Mucosa of rectum (tissue), 2 donors: ENCODE measurements at regions not wholly inside any gene's neighbourhood (a gene's known extent, or its start where the extent isn't known, plus 50 kb on each side); places are given as distances from the start of the nearest gene placed in this dataset.

Experiments used
- H3K27ac ChIP-seq, 2 donors: one replicate each; pipeline ENCODE4 v1.7.0; 2013; ENCODE audit warnings: inconsistent platforms in 2 of 2, low read depth in 2 of 2, low read length in 2 of 2
- H3K27me3 ChIP-seq, 2 donors: one replicate each; pipeline ENCODE4 v1.7.0; 2013; ENCODE audit warnings: low read length in 2 of 2; ENCODE audit not compliant: control insufficient read depth in 2 of 2, insufficient read depth in 2 of 2
- H3K36me3 ChIP-seq, 2 donors: one replicate each; pipeline ENCODE4 v1.7.0; 2013; ENCODE audit warnings: low read length in 2 of 2; ENCODE audit not compliant: control insufficient read depth in 2 of 2, insufficient read depth in 2 of 2
- H3K4me1 ChIP-seq, 2 donors: one replicate each; pipeline ENCODE4 v1.7.0; 2013; ENCODE audit warnings: low read length in 2 of 2, mild to moderate bottlenecking in 1 of 2; ENCODE audit not compliant: control insufficient read depth in 2 of 2, insufficient read depth in 2 of 2
- H3K4me3 ChIP-seq, 2 donors: one replicate each; pipeline ENCODE4 v1.7.0; 2013; ENCODE audit warnings: low read length in 2 of 2
- H3K9ac ChIP-seq, 2 donors: one replicate each; pipeline ENCODE4 v1.7.0; 2013; ENCODE audit warnings: low read length in 2 of 2, low read depth in 1 of 2, mild to moderate bottlenecking in 1 of 2
- H3K9me3 ChIP-seq, 2 donors: one replicate each; pipeline ENCODE4 v1.7.0; 2013; ENCODE audit warnings: low read length in 2 of 2; ENCODE audit not compliant: control insufficient read depth in 2 of 2
- donor health status: healthy.
- donor health status: Normal muscosa, but diverticular disease.

- Histone ChIP-seq H3K36me3 (no peaks in the 10 kb centered on the region), H3K4me3 (no peak overlapping the region), H3K27ac (no peak overlapping the region), H3K9ac (no peak overlapping the region), H3K27me3 (no peaks in the 10 kb centered on the region), H3K9me3 (no peaks in the 10 kb centered on the region), H3K4me1 (no peaks in the 10 kb centered on the region)
These were observed 471.3 kb downstream of the ZEB2 start for GRCh38 chr2:144048631-144049060.

- H3K9me3 ChIP-seq = no peaks in the 10 kb centered on the region
- no peak overlapping the region for H3K9ac ChIP-seq
- no peaks in the 10 kb centered on the region for H3K36me3 ChIP-seq
- no peaks in the 10 kb centered on the region for H3K4me1 ChIP-seq
- H3K4me3 ChIP-seq = no peak overlapping the region
- H3K27me3 ChIP-seq = no peaks in the 10 kb centered on the region
- no peak overlapping the region for H3K27ac ChIP-seq
These were observed 477.2 kb downstream of the ZEB2 start for GRCh38 chr2:144042751-144043150.

- Histone ChIP-seq H3K9me3 (no peaks in the 10 kb centered on the region), H3K27ac (no peak overlapping the region), H3K4me3 (no peak overlapping the region)
These were observed 478.3 kb downstream of the ZEB2 start for GRCh38 chr2:144041612-144042011.

GRCh38 chr2:144040834-144041233 is 479.1 kb downstream of the ZEB2 start:
- no peak overlapping the region for H3K27ac ChIP-seq
- H3K36me3 ChIP-seq = no peaks in the 10 kb centered on the region
- no peak overlapping the region for H3K9ac ChIP-seq
- no peak overlapping the region for H3K4me3 ChIP-seq
- H3K4me1 ChIP-seq = no peaks in the 10 kb centered on the region
- H3K9me3 ChIP-seq = no peaks in the 10 kb centered on the region
- no peaks in the 10 kb centered on the region for H3K27me3 ChIP-seq

More at GRCh38 chr2:144041612-144042011, 478.3 kb downstream of the ZEB2 start:
- no peaks in the 10 kb centered on the region for H3K4me1 ChIP-seq
- no peaks in the 10 kb centered on the region for H3K27me3 ChIP-seq
- H3K9ac ChIP-seq = no peak overlapping the region
- no peaks in the 10 kb centered on the region for H3K36me3 ChIP-seq

- H3K4me1 ChIP-seq = no peaks in the 10 kb centered on the region
- H3K27me3 ChIP-seq = no peaks in the 10 kb centered on the region
- H3K9ac ChIP-seq = no peak overlapping the region
- no peak overlapping the region for H3K4me3 ChIP-seq
- no peak overlapping the region for H3K27ac ChIP-seq
- no peaks in the 10 kb centered on the region for H3K9me3 ChIP-seq
- H3K36me3 ChIP-seq = no peaks in the 10 kb centered on the region
These were observed 487.4 kb downstream of the ZEB2 start for GRCh38 chr2:144032566-144032965.

GRCh38 chr2:144030791-144031190 is 489.1 kb downstream of the ZEB2 start:
- no peaks in the 10 kb centered on the region for H3K4me1 ChIP-seq
- no peaks in the 10 kb centered on the region for H3K9me3 ChIP-seq
- no peaks in the 10 kb centered on the region for H3K27me3 ChIP-seq
- H3K9ac ChIP-seq = no peak overlapping the region
- H3K4me3 ChIP-seq = no peak overlapping the region
- no peak overlapping the region for H3K27ac ChIP-seq
- no peaks in the 10 kb centered on the region for H3K36me3 ChIP-seq

- Histone ChIP-seq H3K4me3 (no peak overlapping the region), H3K27ac (no peak overlapping the region), H3K4me1 (no peaks in the 10 kb centered on the region), H3K9me3 (no peaks in the 10 kb centered on the region), H3K9ac (no peak overlapping the region), H3K27me3 (no peaks in the 10 kb centered on the region), H3K36me3 (no peaks in the 10 kb centered on the region)
These were observed 492.3 kb downstream of the ZEB2 start for GRCh38 chr2:144027593-144027992.

GRCh38 chr2:144026753-144027152 is 493.2 kb downstream of the ZEB2 start:
- no peaks in the 10 kb centered on the region for H3K9me3 ChIP-seq
- H3K4me3 ChIP-seq = no peak overlapping the region
- H3K27me3 ChIP-seq = no peaks in the 10 kb centered on the region
- H3K27ac ChIP-seq = no peak overlapping the region
- H3K36me3 ChIP-seq = no peaks in the 10 kb centered on the region
- no peaks in the 10 kb centered on the region for H3K4me1 ChIP-seq
- no peak overlapping the region for H3K9ac ChIP-seq

- H3K27ac ChIP-seq = no peak overlapping the region
- no peaks in the 10 kb centered on the region for H3K9me3 ChIP-seq
- H3K27me3 ChIP-seq = no peaks in the 10 kb centered on the region
- H3K4me1 ChIP-seq = no peaks in the 10 kb centered on the region
- no peak overlapping the region for H3K9ac ChIP-seq
- H3K4me3 ChIP-seq = no peak overlapping the region
- no peaks in the 10 kb centered on the region for H3K36me3 ChIP-seq
These were observed 499.9 kb downstream of the ZEB2 start for GRCh38 chr2:144020047-144020446.

- Histone ChIP-seq H3K9ac (no peak overlapping the region), H3K4me3 (no peak overlapping the region)
These were observed 504.2 kb downstream of the ZEB2 start for GRCh38 chr2:144015655-144016245.

GRCh38 chr2:144015036-144015435 is 504.9 kb downstream of the ZEB2 start:
- no peak overlapping the region for H3K4me3 ChIP-seq
- no peak overlapping the region for H3K27ac ChIP-seq
- no peaks in the 10 kb centered on the region for H3K36me3 ChIP-seq
- H3K9me3 ChIP-seq = no peaks in the 10 kb centered on the region
- H3K4me1 ChIP-seq = no peaks in the 10 kb centered on the region
- H3K27me3 ChIP-seq = no peaks in the 10 kb centered on the region
- no peak overlapping the region for H3K9ac ChIP-seq

More at GRCh38 chr2:144015655-144016245, 504.2 kb downstream of the ZEB2 start:
- no peak overlapping the region for H3K27ac ChIP-seq
- no peaks in the 10 kb centered on the region for H3K9me3 ChIP-seq
- H3K27me3 ChIP-seq = no peaks in the 10 kb centered on the region
- H3K4me1 ChIP-seq = no peaks in the 10 kb centered on the region
- no peaks in the 10 kb centered on the region for H3K36me3 ChIP-seq
